Fibroblast of mammary gland (primary cell): ENCODE measurements at regions not wholly inside any gene's neighbourhood (a gene's known extent, or its start where the extent isn't known, plus 50 kb on each side); places are given as distances from the start of the nearest gene placed in this dataset.

Source experiments
- DNase-seq: peaks from one replicate; pipeline ENCODE4 v3.0.0-alpha.2; 2010; ENCODE audit warnings: low read depth
- H3K4me3 ChIP-seq: 2 replicates; pipeline ENCODE4 v1.5.1; 2011; ENCODE audit warnings: low read depth, mild to moderate bottlenecking, low read length, moderate library complexity; ENCODE audit not compliant: control insufficient read depth
- TF ChIP-seq, protein P1 (sequence below): conservative IDR thresholded peaks from 2 replicates; pipeline ENCODE4 v1.5.1; 2011; ENCODE audit warnings: low read depth, low read length, inconsistent platforms; ENCODE audit not compliant: control insufficient read depth, insufficient read depth

DNA sequence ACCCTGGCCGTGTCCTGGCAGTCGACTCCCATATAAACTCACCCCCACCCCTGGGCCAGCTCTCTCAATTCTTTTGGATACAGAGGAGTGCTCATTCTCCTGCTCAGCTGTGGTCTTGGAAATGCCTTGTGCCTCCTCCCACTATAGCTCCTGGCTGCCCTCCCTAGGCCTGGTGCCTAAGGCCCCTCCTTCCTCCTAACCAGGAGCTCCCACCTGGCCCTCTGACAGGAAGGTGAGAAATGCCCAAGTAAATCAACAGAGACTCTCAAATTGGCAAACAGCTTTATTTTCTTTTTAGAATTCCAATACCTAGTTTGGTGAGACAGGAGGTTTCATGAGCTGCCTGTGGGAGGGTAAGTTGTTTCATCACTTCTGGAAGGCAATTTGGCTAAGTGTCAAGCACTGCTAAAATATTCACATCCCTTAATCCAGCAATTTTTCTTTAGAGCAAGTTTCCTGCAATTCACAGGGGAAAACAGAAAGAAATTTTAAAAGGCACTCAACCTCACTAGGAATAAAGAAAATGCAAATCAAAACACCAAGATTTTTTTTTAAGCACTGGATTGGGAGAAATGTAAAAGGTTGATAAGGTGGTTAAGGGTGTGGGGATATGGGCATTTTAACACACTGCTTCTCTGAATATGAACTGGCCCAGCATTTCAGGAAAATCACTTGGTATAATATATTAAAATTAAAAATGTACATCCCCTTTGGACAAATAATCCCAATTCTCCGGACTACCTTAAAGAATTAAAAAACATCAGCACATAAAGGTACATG is 209.7 kb upstream of the ARHGAP20 start:
- TF ChIP-seq, protein P1, sequence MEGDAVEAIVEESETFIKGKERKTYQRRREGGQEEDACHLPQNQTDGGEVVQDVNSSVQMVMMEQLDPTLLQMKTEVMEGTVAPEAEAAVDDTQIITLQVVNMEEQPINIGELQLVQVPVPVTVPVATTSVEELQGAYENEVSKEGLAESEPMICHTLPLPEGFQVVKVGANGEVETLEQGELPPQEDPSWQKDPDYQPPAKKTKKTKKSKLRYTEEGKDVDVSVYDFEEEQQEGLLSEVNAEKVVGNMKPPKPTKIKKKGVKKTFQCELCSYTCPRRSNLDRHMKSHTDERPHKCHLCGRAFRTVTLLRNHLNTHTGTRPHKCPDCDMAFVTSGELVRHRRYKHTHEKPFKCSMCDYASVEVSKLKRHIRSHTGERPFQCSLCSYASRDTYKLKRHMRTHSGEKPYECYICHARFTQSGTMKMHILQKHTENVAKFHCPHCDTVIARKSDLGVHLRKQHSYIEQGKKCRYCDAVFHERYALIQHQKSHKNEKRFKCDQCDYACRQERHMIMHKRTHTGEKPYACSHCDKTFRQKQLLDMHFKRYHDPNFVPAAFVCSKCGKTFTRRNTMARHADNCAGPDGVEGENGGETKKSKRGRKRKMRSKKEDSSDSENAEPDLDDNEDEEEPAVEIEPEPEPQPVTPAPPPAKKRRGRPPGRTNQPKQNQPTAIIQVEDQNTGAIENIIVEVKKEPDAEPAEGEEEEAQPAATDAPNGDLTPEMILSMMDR = no peak
- no peak overlapping the region for H3K4me3 ChIP-seq

DNA sequence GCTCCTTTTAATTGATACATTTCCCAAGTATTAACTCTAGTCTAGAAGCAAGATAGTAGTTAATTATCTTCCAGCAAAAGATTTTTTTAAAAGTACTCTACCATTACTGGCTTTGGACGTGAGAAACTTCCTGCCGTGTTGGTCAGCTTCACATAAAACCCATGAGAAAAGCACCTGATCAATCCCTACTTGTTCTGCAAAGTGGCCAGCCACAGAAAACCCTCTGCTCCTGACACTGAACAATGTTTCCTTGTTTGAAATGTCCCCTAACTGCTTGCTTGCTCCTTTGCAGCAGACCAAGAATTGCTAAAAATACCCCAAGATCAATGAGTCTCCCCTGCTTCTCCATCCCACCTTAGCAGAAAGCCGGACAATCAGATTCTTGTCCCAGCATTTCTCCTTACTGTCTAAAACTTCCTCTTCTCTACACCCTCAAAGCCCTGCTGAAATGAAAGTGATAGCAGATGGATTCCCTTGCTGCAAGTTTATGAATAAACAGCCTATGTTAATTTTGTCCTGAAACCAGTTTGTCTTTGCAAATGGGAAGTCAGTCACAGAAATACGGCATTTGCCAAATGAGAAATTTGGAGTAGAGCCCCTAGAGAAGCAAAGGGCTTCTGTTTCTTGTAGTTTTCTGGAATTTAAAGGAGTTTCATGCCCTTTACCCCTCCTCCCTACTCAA is 207.1 kb upstream of the ARHGAP20 start:
- H3K4me3 ChIP-seq = no peak overlapping the region
- no peak for DNase-seq
- TF ChIP-seq, protein P1 = no peak

More for the DNA sequence above, 209.7 kb upstream of the ARHGAP20 start:
- DNase-seq = peak; percentile 51

DNA sequence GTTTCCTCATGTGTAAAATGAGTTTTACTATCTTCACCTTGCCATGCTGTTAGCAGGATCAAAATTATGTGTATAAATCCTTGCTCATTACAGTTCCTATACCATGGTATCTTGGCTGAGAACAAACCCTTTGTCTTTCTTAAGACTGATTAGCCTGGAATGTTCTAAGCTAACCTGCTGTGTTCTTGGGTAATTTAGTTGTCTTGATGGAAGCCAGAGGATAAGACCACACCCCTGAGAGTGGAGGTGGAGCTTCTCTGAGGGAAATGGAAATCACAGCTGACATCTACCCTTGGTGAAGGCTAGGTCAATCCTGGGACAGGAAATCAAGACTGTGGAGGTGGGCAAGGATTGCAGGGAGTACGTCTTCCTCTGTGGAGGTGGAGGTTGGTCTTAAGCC is 206.1 kb upstream of the ARHGAP20 start:
- TF ChIP-seq, protein P1 = no peak
- no peak overlapping the region for H3K4me3 ChIP-seq
- DNase-seq = no peak

GRCh38 chr11:110912437-110912836 is 200.2 kb upstream of the ARHGAP20 start:
- no peak overlapping the region for H3K4me3 ChIP-seq
- TF ChIP-seq, protein P1 = no peak
- DNase-seq = no peak

GRCh38 chr11:110910384-110910783 is 198.1 kb upstream of the ARHGAP20 start:
- no peak overlapping the region for H3K4me3 ChIP-seq
- TF ChIP-seq, protein P1 = no peak
- no peak for DNase-seq

DNA sequence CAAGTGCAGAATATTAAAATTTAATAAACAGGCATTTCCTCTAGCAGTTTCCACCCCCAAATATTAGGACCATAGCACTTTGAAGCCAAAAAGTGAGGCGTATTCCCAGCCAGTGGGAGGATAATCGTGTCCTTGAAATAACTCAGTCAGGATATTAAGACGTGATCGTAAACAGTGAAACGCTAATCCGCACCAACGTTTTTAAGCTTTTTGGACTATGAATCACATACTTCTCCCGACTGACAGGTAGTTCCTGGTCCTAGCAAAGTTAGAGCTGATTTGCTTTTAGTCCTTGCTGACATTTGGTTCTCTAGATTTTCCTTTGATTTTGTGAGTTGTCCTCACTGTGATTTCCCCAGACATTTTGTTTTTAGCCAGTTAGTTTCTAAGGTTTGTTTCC is 197.1 kb upstream of the ARHGAP20 start:
- DNase-seq = no peak
- TF ChIP-seq, protein P1 = no peak
- no peak overlapping the region for H3K4me3 ChIP-seq
